KBM-7 (cell line): ENCODE measurements at regions not wholly inside any gene's neighbourhood (a gene's known extent, or its start where the extent isn't known, plus 50 kb on each side); places are given as distances from the start of the nearest gene placed in this dataset.
A peak's percentile ranks its signal among the peaks of the same experiment; 100 is the strongest.
"Not testable (repeated sequence)": the region's sequence is repeated elsewhere in the genome, so short reads cannot be mapped to it uniquely, and the experiment has no call there.

ENCODE experiments used
- DNase-seq: peaks from one replicate; pipeline ENCODE4 v3.0.0-alpha.2; 2015
- in situ Hi-C: fragments of 300-500 bp; cut with MboI; formaldehyde crosslinking; loops from 2 replicates; pipeline ENCODE4 v1.14.3; 2020; ENCODE audit warnings: low sequenced_read_pairs, low pct_unique_long_range_greater_than_20kb, mixed read lengths

DNA sequence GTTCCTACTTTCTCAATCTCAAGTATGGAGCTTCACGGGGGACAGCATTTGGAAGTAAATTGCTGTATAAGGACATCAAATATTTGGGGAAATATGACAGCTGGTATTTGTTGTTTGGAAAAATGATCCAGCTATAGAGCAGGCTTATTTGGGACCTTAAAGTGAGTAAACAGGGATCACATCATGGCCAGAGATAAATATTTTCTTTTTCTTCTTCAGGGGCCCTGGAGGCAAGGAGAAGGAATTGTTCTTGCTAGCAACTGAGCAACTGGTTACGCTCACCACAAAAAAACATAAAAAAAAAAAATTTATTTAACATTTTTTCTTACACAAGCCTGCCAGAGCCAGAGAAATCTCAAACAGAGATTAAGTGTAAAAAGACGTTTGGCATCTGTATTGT, 277.2 kb upstream of the UGT8 start:
- in situ Hi-C loops = no loop called here
- no peak for DNase-seq

DNA sequence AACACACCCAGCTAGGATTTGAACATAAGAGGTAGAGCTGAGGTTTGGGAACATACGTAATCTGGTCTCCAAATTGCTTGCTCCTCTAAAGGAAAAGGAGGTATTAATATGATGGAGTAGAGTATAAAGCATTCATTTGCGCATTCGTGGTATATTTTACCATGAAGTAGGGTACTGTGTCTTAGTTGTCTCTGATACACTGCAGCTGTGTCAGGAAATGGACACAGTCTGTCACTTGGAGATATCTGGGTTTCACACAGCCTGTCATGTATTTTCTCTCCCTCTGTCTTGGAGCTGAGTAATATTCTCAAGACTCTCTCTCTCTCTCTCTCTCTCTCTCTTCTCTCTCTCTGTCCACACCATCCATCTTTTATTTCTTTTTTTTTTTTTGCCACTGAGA, 274.8 kb upstream of the UGT8 start:
- in situ Hi-C loops = no loop called here
- no peak for DNase-seq

DNA sequence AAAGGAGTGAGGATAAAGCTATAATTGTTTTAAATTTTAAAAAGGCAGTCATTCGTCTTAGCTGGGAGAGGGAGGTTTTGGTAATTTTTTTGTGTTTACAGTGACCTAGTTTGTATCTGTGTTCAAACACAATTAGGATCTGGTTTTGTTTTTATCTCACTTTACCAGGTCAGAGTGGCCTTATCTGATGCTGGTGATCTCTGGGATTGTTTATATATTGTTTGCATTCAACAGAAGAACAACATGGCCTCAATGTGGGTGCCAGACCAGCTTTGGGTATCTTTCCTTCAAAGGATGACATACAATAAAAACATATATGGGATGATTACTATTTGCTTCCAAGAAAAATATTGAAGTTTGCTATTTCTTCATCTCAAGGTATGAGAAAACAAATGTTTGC, 272.2 kb upstream of the UGT8 start:
- in situ Hi-C loops = no loop called here

DNA sequence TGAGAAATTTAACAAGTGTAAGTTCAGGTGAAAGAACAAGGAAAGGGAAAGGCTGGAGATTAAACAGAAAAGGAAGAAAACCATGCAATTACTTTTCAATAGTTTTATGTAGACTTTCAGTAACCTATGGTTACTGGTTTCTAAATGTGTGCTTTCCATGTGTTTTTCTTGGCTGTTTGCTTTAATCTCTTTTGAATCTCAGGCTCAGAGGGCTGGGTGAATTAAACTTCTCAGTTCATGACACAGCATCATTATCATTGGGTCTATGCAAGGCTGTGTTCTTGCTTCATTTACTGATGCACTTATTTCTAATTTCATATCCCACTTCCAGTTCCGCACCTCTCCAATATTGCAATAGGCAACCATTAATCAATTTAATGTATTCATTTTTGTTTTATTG, 266.5 kb upstream of the UGT8 start:
- in situ Hi-C loops = no loop called here
- no peak for DNase-seq

More for the DNA sequence above, 272.2 kb upstream of the UGT8 start:
- DNase-seq = no peak

DNA sequence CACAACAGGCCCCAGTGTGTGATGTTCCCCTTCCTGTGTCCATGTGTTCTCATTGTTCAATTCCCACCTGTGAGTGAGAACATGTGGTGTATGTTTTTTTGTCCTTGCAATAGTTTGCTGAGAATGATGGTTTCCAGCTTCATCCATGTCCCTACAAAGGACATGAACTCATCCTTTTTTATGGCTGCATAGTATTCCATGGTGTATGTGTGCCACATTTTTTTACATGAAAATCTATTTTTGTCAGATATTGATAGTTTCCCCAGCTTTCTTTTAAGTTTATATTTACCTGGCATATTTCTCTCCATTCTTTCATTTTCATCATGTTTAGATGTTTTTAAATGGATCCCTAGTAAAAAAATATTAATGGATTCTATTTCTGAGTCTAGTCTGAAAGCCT, 264.2 kb upstream of the UGT8 start:
- in situ Hi-C loops, DNase-seq: not testable (repeated sequence)

DNA sequence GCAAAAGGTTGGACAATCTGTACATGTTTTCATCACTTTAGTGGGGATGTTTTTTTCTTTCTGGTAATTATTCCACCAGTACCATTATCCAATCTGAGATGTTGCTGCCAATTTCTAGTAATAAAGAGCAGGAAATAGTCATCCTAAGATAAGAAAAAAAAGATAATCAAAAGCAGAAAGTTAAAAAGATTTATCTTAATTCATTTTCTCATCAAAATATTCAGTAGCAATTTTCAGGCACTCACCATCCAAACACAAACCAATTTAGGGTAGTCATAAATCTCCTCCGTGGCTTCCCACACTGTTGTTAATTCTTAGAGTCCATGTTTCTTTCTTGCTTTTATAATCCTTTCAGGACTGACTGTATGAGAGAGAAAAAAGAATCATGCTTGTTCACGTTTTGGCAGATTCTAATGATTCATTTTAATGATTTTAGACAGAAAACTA, 263.7 kb upstream of the UGT8 start:
- in situ Hi-C loops = no loop called here
- no peak for DNase-seq

DNA sequence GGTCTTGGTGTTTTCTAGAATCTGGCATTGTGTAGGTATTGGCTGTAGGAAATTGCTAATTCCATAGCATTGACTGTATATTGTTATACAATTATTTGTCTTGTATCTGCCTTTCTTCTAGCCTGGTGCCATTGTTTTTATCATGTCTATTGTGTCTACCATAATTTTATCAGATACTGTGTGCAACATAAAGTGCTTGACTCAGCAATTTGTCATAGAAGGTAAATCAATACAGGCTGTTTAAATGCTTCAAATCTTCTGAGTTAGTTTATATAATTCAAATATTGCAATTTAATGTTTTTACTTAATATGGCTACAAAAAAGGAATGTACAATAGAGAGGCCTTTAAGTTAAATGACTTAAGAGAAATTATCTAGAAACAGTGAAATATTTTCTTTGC, 263.3 kb upstream of the UGT8 start:
- DNase-seq = no peak
- in situ Hi-C loops = no loop called here

DNA sequence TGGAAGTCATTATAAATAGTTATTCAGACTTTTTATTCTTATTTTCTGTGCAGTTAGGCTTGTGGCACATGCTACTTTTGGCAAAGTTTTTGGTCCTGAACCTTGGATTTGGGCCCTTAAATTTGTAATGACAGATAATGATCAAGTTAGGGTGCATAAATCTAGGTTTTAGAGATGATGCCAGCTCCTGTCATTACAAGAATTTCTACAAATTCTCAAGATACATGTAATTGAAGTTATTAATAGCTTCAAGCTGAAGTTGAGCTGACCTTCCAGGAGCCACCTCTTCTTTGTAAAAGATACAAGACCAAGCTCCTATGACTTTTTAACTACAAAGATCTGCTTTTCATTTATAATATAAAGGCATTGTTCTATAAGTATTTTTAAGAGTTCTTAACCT, 255.6 kb upstream of the UGT8 start:
- in situ Hi-C loops = no loop called here
- no peak for DNase-seq

DNA sequence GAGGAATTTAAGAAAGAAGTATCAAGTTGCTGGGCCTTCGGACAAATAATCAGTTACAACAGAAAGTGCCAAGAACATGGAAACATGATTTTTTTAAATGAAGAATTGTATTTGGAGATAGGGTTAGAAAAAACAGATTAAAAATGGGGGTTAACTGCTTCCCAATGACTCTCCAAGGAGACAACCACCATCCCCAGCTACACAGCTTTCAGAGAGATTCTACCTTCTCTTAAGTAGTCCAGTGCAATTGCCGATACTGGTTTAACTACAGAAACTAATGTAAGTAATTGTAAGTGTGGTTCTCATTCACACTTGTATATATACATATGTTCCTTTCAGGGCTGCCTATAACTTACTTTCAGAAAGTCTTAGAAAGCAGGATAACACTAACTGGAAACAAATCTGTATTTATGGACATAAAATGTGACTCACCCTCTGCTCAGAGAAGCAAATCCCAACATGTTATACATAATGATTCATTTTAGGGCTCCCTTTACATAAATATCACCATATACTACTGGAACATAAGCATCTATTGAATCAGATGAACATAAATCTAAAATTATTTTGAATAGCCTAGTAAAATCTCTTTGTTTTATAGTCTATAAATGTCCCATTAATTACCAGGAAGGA, 248.9 kb upstream of the UGT8 start:
- DNase-seq = no peak

DNA sequence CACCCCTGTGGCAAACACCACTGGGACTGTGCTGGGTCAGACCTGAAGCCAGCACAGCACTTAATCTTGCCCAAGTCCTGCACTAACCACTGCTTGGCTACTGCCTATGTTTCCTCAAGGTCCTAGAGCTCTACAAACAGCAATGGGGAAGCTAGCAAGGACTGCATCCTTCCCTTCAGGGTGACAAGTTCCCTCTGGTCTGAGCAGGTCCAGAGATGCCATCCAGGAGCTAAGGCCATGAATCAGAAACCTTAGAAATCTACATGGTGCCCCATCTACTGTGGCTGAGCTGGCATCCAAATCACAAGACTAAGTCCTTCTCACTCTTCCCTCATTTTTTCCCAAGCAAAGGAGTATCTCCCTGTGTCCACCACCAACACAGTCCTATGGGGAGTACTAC, 239.7 kb upstream of the UGT8 start:
- no peak for DNase-seq
- in situ Hi-C loops = no loop called here

More for the DNA sequence above, 248.9 kb upstream of the UGT8 start:
- in situ Hi-C loops = no loop called here

DNA sequence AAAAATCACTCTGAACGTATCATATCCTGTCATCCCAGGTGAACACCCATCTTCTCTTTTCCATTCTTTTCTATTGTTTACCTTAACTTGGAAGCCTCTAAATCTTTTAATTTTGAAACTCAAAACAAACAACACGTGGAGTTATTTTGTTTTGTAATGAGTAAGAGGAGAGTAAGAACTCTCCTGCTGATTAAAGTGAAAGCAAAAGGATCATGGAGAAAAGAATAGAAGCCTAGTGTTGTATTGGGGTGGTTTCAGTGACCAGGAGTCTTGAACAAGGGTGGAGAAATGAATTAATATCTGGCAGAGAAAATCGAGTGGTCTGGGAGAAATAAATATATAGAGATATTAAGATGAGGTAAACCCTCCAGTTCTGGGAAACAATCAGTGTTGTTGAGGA, 237.4 kb upstream of the UGT8 start:
- in situ Hi-C loops = no loop called here
- DNase-seq = no peak

DNA sequence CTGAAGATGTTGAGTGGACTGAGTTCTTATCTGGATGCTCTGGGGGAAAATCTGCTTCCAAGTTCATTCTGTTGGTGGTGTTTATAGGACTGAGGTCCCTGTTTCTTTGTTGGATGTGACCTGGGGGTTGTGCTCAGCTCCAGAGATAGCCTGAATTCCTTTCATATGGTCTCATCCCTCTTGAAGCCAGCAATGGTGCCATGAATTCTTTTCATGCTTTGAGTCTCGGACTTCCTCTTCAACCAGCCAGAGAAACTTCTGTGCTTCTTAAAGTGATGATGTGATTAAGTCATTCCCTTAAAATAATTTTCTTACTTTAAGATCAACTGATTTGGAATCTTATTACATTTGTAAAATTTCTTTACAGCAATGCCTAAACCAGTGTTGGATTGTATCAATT, 233.8 kb upstream of the UGT8 start:
- DNase-seq = no peak
- in situ Hi-C loops = no loop called here

DNA sequence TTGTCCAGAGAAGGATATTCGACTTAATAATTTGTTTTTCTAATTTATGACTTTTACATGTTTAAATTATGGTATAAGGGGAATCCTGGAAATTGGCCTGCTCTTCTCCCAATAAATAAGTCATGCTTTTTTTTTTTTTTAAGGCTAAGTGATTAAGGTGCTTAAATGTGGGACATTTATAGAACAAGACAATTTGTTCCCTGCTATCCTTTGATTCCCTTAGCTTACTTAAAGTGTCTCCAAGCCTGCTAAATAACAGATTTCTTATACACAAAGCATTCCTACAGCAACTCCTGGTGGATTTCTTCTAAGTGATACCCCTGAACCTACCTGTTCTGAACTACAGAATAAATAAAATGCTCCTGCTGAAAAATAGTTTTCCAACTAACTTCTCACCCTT, 233.0 kb upstream of the UGT8 start:
- in situ Hi-C loops = no loop called here

DNA sequence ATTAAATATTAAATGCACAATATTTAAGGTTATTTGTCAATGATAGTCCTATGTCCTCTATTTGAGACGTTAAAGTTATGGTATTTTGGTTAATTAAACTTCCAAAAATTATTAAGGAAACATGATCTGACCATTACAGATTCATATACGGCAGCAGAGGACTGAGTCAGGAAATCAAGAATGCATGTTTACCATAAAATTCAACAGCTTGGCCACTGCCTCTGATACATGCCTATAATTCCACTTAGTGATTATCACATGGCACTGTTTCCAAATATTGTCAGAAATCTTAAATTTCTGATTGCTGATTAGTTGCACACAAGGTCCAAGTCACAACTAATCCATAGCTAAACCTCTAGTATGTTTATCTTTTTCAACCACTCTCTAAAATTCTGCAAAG, 232.2 kb upstream of the UGT8 start:
- in situ Hi-C loops = no loop called here
- no peak for DNase-seq

More for the DNA sequence above, 233.0 kb upstream of the UGT8 start:
- DNase-seq = no peak

DNA sequence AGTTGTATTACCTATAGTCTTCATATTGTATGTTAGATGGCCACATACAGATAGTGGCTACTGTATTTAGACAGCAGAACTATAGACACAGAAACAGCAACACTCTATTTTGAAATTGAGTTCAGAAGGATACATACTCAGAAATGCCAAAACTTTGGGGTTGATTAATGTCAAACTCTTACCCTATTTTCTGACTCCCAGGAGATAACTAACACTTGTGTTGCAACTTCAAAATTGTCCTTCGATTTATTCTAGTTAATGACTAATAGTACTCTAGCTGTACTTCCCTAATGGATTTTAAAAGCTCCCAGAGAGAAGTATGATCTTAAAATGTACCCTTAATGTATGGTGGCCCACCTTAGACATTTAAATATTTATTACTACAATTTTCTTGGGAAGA, 229.9 kb upstream of the UGT8 start:
- no peak for DNase-seq
- in situ Hi-C loops = no loop called here

DNA sequence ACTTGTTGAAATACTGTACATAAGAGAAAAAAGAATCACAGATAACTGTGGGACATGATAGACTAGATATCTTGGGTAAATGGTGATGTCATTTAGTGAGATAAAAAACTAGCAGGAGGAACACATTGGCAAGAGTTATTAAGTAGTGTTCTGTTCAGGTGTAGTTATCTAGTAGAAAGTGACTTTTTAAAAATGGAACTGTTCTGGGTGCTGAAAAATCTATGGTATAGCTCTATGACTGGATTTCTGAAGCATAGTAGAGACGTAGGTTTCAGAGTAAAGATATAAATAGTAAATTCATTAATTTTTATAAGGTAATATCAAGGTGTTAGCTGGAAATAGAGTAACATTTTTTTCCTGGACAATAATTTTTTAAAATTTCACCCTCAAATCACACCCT, 225.1 kb upstream of the UGT8 start:
- no peak for DNase-seq
- in situ Hi-C loops = no loop called here

DNA sequence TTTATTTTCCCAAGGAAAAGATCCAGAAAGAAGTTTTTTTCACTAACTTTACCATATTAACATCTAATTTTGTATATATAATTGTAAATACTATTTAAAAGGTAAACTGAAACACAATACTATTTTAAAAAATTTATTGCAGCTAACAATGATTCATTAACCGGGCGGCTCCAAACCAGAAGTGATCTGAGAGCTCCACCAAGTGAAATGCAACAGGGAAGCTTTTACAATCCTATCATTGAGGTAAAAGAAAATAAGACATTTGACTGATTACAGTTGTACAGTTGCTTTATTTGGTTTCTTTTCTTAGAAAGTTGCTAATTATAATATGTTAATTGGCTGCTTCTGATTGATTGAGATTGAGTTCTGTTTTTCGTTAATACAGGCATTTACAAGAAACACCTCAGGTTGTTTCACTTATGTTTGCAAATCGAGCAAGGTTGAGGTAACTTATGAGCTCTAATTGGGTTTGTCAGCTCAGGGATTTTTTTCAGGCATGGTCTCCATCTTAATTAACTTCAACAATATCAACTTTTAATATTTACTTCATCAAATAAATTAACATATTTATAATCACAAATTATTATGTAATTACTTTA, 220.2 kb upstream of the UGT8 start:
- DNase-seq = no peak
- in situ Hi-C loops = loop anchor here (25.0 kb wide), 1 partner anchor 284 kb away; no protein-coding TSS in a partner anchor

DNA sequence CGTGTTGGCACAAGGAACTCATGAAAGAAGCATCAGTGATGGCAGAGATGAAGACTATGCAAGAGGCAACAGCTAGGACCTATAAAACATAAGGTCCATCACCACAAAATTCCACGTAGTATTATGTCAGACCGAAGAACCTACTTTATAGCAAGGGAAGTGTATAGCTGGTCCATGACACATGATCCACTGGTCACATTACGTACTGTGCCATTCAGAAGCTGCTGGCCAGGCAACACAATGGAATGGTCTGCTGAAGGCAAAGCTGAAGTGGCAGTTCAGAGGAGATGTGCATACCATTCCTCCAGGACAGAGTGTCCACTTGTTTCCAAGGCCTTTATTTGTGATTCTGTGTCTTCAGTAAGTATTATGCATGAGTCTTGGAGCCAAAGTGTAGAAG, 215.5 kb upstream of the UGT8 start:
- no peak for DNase-seq

DNA sequence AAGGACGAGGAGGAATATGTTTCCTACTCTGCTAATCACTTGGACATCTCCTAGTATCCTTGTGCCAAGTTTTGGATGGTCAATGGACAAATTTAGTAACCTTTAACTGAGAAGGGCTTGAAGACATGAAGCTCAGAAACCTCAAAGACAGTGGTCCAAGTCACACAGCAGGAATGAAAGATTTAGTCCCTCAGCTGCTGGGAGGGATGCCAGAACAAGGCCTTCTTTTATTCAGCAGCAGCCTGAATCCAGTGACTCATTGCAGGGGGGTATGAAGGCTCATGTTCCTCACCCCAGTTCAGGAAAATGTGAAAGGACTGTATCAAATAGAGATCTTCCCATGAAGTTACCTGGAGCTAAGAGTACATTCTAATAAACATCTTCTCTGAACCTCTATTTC, 214.9 kb upstream of the UGT8 start:
- no peak for DNase-seq
- in situ Hi-C loops = loop anchor here (25.0 kb wide), 1 partner anchor 279 kb away; no protein-coding TSS in a partner anchor

More for the DNA sequence above, 215.5 kb upstream of the UGT8 start:
- in situ Hi-C loops = loop anchor here (25.0 kb wide), 1 partner anchor 279 kb away; no protein-coding TSS in a partner anchor

DNA sequence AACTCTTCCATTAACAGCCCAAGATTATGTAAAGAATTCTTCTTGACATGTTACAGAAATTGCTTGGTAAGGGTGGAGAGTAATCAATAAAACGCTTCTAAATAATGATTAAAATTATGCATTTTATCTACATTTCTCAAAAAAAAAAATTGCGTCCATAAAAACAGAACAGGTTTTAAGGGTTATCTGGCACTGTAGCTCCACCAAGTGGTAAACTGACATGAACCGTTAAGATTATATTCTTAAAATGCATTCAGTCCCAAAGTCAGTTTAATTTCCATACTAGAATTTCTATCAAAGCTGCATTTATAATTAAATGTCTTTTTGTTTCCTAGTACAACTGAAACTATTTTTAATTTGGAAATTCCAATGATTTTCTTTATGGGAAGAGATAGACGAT, 214.0 kb upstream of the UGT8 start:
- in situ Hi-C loops = loop anchor here (25.0 kb wide), 1 partner anchor 278 kb away; no protein-coding TSS in a partner anchor
- peak; percentile 23 for DNase-seq
